GM18517 (cell line): ENCODE measurements at regions not wholly inside any gene's neighbourhood (a gene's known extent, or its start where the extent isn't known, plus 50 kb on each side); places are given as distances from the start of the nearest gene placed in this dataset.

Experiments
- ATAC-seq: cut with Tn5 transposase; IDR thresholded peaks from one replicate; pipeline ENCODE4 v1.9.1; 2021; ENCODE audit warnings: mild to moderate bottlenecking, moderate library complexity; ENCODE audit not compliant: unreplicated experiment

- ATAC-seq = no peak
Observed at GRCh38 chr2:71800851-71801250, 346.8 kb downstream of the CYP26B1 start.

GRCh38 chr2:71800106-71800809 lies 346.9 kb downstream of the DYSF start:
- ATAC-seq = no peak

- ATAC-seq = no peak
Observed at GRCh38 chr2:71799013-71799575, 345.7 kb downstream of the DYSF start.

- ATAC-seq = no peak
Observed at GRCh38 chr2:71798266-71799012, 345.1 kb downstream of the DYSF start.

GRCh38 chr2:71797035-71797810 lies 343.9 kb downstream of the DYSF start:
- ATAC-seq = no peak

GRCh38 chr2:71796174-71796593 lies 342.8 kb downstream of the DYSF start:
- ATAC-seq = no peak

- no peak for ATAC-seq
Observed at GRCh38 chr2:71795486-71795885, 342.1 kb downstream of the DYSF start.

- no peak for ATAC-seq
Observed at GRCh38 chr2:71794611-71795010, 341.2 kb downstream of the DYSF start.

- no peak for ATAC-seq
Observed at GRCh38 chr2:71793926-71794325, 340.6 kb downstream of the DYSF start.

- no peak for ATAC-seq
Observed at GRCh38 chr2:71792926-71793761, 339.8 kb downstream of the DYSF start.

- no peak for ATAC-seq
Observed at GRCh38 chr2:71791501-71792135, 338.3 kb downstream of the DYSF start.

GRCh38 chr2:71791061-71791450 lies 337.7 kb downstream of the DYSF start:
- ATAC-seq = no peak

GRCh38 chr2:71790226-71791060 lies 337.1 kb downstream of the DYSF start:
- ATAC-seq = no peak

GRCh38 chr2:71789556-71790204 lies 336.3 kb downstream of the DYSF start:
- no peak for ATAC-seq

- ATAC-seq = no peak
Observed at GRCh38 chr2:71788601-71789240, 335.4 kb downstream of the DYSF start.

- no peak for ATAC-seq
Observed at GRCh38 chr2:71788186-71788525, 334.8 kb downstream of the DYSF start.

GRCh38 chr2:71787476-71788185 lies 334.3 kb downstream of the DYSF start:
- no peak for ATAC-seq

- no peak for ATAC-seq
Observed at GRCh38 chr2:71787108-71787415, 333.7 kb downstream of the DYSF start.
